GM12878 (cell line): ENCODE measurements at regions not wholly inside any gene's neighbourhood (a gene's known extent, or its start where the extent isn't known, plus 50 kb on each side); places are given as distances from the start of the nearest gene placed in this dataset.

ENCODE experiments used
- ATAC-seq: fragments of 200-7000 bp; cut with Tn5 transposase; 3 replicates; pipeline ENCODE4 v1.9.1; 2020; ENCODE audit warnings: mild to moderate bottlenecking, moderate library complexity
- BruUV-seq: library from RNA; stranded (reverse); fragments of 400-500 nt; replicated peaks from 2 replicates; lab custom pipeline; 2021; lab: Mats Ljungman, UMichigan
- CTCF ChIA-PET: fragments of 300-600 bp; sonication (Branson Sonifier 250); formaldehyde crosslinking; extraction: SDS; loops from one replicate; lab custom pipeline; 2021; ENCODE audit warnings: inconsistent platforms; lab: Yijun Ruan, JAX
- POLR2A ChIA-PET: fragments of 350-600 bp; formaldehyde crosslinking; extraction: SDS; loops from one replicate; lab custom pipeline; 2021; ENCODE audit warnings: inconsistent platforms; lab: Charles Lee
- RAD21 ChIA-PET: fragments of 300-600 bp; sonication (Branson Sonifier 250); formaldehyde crosslinking; loops from one replicate; lab custom pipeline; 2023; ENCODE audit warnings: antibody characterized with exemption; ENCODE audit not compliant: unreplicated experiment; lab: Charles Lee
- SMC1A ChIA-PET: fragments of 300-600 bp; sonication (Branson Sonifier 250); formaldehyde crosslinking; loops from one replicate; lab custom pipeline; 2023; ENCODE audit not compliant: unreplicated experiment, uncharacterized antibody; lab: Charles Lee
- DNase-seq: peaks from one replicate; pipeline ENCODE4 v3.0.0-alpha.2; 2011; ENCODE audit warnings: low read depth, low spot score
- FAIRE-seq: peaks from 3 replicates; lab custom pipeline; 2011; peaks lifted over from hg19 to GRCh38; lab: Jason Lieb, UNC
- H2AFZ ChIP-seq: 2 replicates; pipeline ENCODE4 v1.6.0; 2011; ENCODE audit warnings: low read depth, low read length, control low read depth; ENCODE audit not compliant: control insufficient read depth
- H3K27ac ChIP-seq: 2 replicates; pipeline ENCODE4 v1.5.1; 2011; ENCODE audit warnings: control low read depth; ENCODE audit not compliant: control insufficient read depth, insufficient read depth
- H3K27me3 ChIP-seq, 2 experiments: replicated peaks in 1 of 2; 2 replicates each; pipeline versions ENCODE4 v1.6.0 to v1.6.1; 2011; ENCODE audit warnings: low read length in 1 of 2; ENCODE audit not compliant: control insufficient read depth in 2 of 2, insufficient read depth in 2 of 2
- H3K36me3 ChIP-seq, 2 experiments: 2 replicates each; pipeline ENCODE4 v1.5.1; 2011; ENCODE audit warnings: low read length in 1 of 2; ENCODE audit not compliant: control insufficient read depth in 2 of 2, insufficient read depth in 2 of 2
- H3K4me1 ChIP-seq: 2 replicates; pipeline ENCODE4 v1.6.1; 2011; ENCODE audit warnings: mild to moderate bottlenecking, low read length, moderate library complexity, mixed read lengths; ENCODE audit not compliant: control insufficient read depth, insufficient read depth
- H3K4me2 ChIP-seq: 2 replicates; pipeline ENCODE4 v1.6.0; 2011; ENCODE audit warnings: control low read depth; ENCODE audit not compliant: control insufficient read depth, insufficient read depth
- H3K4me3 ChIP-seq: fragments of 200-600 bp; sonication (generic); 2 replicates; pipeline ENCODE4 v1.5.1; 2016
- H3K79me2 ChIP-seq: 2 replicates; pipeline ENCODE4 v1.6.0; 2011; ENCODE audit warnings: low read length; ENCODE audit not compliant: control insufficient read depth, insufficient read depth
- H3K9ac ChIP-seq: 2 replicates; pipeline ENCODE4 v1.8.0; 2011; ENCODE audit warnings: low read length, control low read depth, mixed read lengths; ENCODE audit not compliant: control insufficient read depth, insufficient read depth
- H3K9me3 ChIP-seq: replicated peaks from 3 replicates; pipeline ENCODE4 v1.5.1; 2011; ENCODE audit warnings: mild to moderate bottlenecking, low read length; ENCODE audit not compliant: control insufficient read depth, insufficient read depth
- H4K20me1 ChIP-seq: 2 replicates; pipeline ENCODE4 v1.6.0; 2011; ENCODE audit not compliant: control insufficient read depth, insufficient read depth
- BCL11A ChIP-seq: IDR thresholded peaks from 2 replicates; pipeline ENCODE4 v1.6.1; 2011; ENCODE audit warnings: low read depth, low read length
- CBX5 ChIP-seq: sonication (generic); IDR thresholded peaks from 2 replicates; pipeline ENCODE4 v1.6.1; 2016; ENCODE audit warnings: low read depth, moderate library complexity, mild to moderate bottlenecking, inconsistent platforms
- MTA3 ChIP-seq: IDR thresholded peaks from 2 replicates; pipeline ENCODE4 v1.6.1; 2012; ENCODE audit warnings: low read length, inconsistent platforms, borderline replicate concordance
- NFYA ChIP-seq: IDR thresholded peaks from 2 replicates; pipeline ENCODE4 v1.6.1; 2011; ENCODE audit warnings: low read depth, mild to moderate bottlenecking, low read length, improper control_type of control experiment, borderline replicate concordance
- NR2F1 ChIP-seq: fragments of 450-650 bp; conservative IDR thresholded peaks from 2 replicates; pipeline ENCODE4 v1.6.1; 2017; ENCODE audit warnings: mild to moderate bottlenecking
- PAX5 ChIP-seq: IDR thresholded peaks from 2 replicates; pipeline ENCODE4 v1.6.1; 2011; ENCODE audit warnings: low read depth, low read length, borderline replicate concordance
- RAD51 ChIP-seq: fragments of 450-650 bp; IDR thresholded peaks from 2 replicates; pipeline ENCODE4 v1.6.1; 2016; ENCODE audit warnings: moderate library complexity, mild to moderate bottlenecking, inconsistent platforms
- RELA ChIP-seq: fragments of 450-650 bp; IDR thresholded peaks from 2 replicates; pipeline ENCODE4 v1.8.0; 2014; ENCODE audit warnings: borderline replicate concordance; ENCODE audit not compliant: partially characterized antibody
- SP1 ChIP-seq: IDR thresholded peaks from one replicate; pipeline ENCODE4 v1.6.1; 2011; ENCODE audit warnings: low read depth, low read length
- SREBF2 ChIP-seq: IDR thresholded peaks from 2 replicates; pipeline ENCODE4 v1.6.1; 2012; ENCODE audit warnings: mild to moderate bottlenecking, low read length
- TBL1XR1 ChIP-seq: IDR thresholded peaks from 2 replicates; pipeline ENCODE4 v1.6.1; 2012; ENCODE audit warnings: low read depth, low read length, improper control_type of control experiment
- TCF3 ChIP-seq: IDR thresholded peaks from 2 replicates; pipeline ENCODE4 v1.6.1; 2012; ENCODE audit warnings: low read depth, mild to moderate bottlenecking, low read length, borderline replicate concordance; ENCODE audit not compliant: insufficient read depth
- ZNF622 ChIP-seq: fragments of 450-650 bp; IDR thresholded peaks from 2 replicates; pipeline ENCODE4 v1.6.1; 2017; ENCODE audit warnings: mild to moderate bottlenecking, inconsistent platforms
- ZSCAN29 ChIP-seq: fragments of 450-650 bp; IDR thresholded peaks from 2 replicates; pipeline ENCODE4 v1.6.1; 2017; ENCODE audit warnings: mild to moderate bottlenecking, moderate library complexity
- WGBS: methylation state at CpG from one replicate; pipeline ENCODE4 v1.1.6; 2016; ENCODE audit warnings: low lambda C conversion rate; ENCODE audit not compliant: insufficient replicate concordance, insufficient coverage; ENCODE audit errors: missing lambda C conversion rate; 5-methylcytosine and 5-hydroxymethylcytosine counted together
- in situ Hi-C: fragments of 300-500 bp; cut with MboI; formaldehyde crosslinking; loops from 9 replicates; pipeline ENCODE4 v1.14.3; 2018; ENCODE audit warnings: mixed read lengths
- intact Hi-C: fragments of 100-400 bp; cut with micrococcal nuclease; formaldehyde crosslinking; loops from one replicate; pipeline ENCODE4 v1.14.2; 2022; ENCODE audit not compliant: unreplicated experiment
- TF ChIP-seq, protein P1 (sequence below): fragments of 450-650 bp; IDR thresholded peaks from 2 replicates; pipeline ENCODE4 v1.6.1; 2016; ENCODE audit warnings: mild to moderate bottlenecking, moderate library complexity, borderline replicate concordance
- TF ChIP-seq, protein P2 (sequence below): fragments of 450-650 bp; IDR thresholded peaks from 2 replicates; pipeline ENCODE4 v1.6.1; 2017; ENCODE audit warnings: low read depth, mild to moderate bottlenecking, moderate library complexity
- TF ChIP-seq, protein P3 (sequence below): IDR thresholded peaks from 2 replicates; pipeline ENCODE4 v1.6.1; 2011; ENCODE audit warnings: borderline replicate concordance, low read depth, mild to moderate bottlenecking, moderate library complexity, low read length; ENCODE audit not compliant: insufficient read depth, poor library complexity, severe bottlenecking

GRCh38 chr22:49046000-49046545 is 781.6 kb downstream of the BRD1 start (continued):
- TF ChIP-seq NFYA: no peak
- TF ChIP-seq, protein P1, sequence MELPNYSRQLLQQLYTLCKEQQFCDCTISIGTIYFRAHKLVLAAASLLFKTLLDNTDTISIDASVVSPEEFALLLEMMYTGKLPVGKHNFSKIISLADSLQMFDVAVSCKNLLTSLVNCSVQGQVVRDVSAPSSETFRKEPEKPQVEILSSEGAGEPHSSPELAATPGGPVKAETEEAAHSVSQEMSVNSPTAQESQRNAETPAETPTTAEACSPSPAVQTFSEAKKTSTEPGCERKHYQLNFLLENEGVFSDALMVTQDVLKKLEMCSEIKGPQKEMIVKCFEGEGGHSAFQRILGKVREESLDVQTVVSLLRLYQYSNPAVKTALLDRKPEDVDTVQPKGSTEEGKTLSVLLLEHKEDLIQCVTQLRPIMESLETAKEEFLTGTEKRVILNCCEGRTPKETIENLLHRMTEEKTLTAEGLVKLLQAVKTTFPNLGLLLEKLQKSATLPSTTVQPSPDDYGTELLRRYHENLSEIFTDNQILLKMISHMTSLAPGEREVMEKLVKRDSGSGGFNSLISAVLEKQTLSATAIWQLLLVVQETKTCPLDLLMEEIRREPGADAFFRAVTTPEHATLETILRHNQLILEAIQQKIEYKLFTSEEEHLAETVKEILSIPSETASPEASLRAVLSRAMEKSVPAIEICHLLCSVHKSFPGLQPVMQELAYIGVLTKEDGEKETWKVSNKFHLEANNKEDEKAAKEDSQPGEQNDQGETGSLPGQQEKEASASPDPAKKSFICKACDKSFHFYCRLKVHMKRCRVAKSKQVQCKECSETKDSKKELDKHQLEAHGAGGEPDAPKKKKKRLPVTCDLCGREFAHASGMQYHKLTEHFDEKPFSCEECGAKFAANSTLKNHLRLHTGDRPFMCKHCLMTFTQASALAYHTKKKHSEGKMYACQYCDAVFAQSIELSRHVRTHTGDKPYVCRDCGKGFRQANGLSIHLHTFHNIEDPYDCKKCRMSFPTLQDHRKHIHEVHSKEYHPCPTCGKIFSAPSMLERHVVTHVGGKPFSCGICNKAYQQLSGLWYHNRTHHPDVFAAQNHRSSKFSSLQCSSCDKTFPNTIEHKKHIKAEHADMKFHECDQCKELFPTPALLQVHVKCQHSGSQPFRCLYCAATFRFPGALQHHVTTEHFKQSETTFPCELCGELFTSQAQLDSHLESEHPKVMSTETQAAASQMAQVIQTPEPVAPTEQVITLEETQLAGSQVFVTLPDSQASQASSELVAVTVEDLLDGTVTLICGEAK: no peak
- no peak for TF ChIP-seq PAX5

- Histone ChIP-seq H3K36me3 (no peaks in the 10 kb centered on the region), H3K4me1 (no peaks in the 10 kb centered on the region), H3K79me2 (no peaks in the 10 kb centered on the region), H3K9me3 (no peaks in the 10 kb centered on the region; the same call in 2 of the 3 replicates), H2AFZ (no peak overlapping the region), H3K27ac (no peak overlapping the region), H4K20me1 (no peaks in the 10 kb centered on the region), H3K9ac (no peak overlapping the region), H3K4me2 (no peak overlapping the region), H3K4me3 (no peak overlapping the region), H3K27me3 (no peaks in the 10 kb centered on the region)
- ChIA-PET CTCF (no interaction called here), RAD21 (interaction anchor here (0.6 kb wide), 1 partner anchor 1404 kb away, joined by 3 read pairs; no protein-coding TSS in a partner anchor), POLR2A (no interaction called here), SMC1A (no interaction called here)
- FAIRE-seq: no peak
- TF ChIP-seq MTA3: no peak
- TF ChIP-seq CBX5: no peak
- TF ChIP-seq TBL1XR1: no peak
- TF ChIP-seq, protein P2, sequence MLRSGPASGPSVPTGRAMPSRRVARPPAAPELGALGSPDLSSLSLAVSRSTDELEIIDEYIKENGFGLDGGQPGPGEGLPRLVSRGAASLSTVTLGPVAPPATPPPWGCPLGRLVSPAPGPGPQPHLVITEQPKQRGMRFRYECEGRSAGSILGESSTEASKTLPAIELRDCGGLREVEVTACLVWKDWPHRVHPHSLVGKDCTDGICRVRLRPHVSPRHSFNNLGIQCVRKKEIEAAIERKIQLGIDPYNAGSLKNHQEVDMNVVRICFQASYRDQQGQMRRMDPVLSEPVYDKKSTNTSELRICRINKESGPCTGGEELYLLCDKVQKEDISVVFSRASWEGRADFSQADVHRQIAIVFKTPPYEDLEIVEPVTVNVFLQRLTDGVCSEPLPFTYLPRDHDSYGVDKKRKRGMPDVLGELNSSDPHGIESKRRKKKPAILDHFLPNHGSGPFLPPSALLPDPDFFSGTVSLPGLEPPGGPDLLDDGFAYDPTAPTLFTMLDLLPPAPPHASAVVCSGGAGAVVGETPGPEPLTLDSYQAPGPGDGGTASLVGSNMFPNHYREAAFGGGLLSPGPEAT: no peak
- no peak for TF ChIP-seq SREBF2
- no peak for TF ChIP-seq ZNF622
- no peak for TF ChIP-seq SP1
- no peak for TF ChIP-seq BCL11A
- no peak for TF ChIP-seq RELA
- TF ChIP-seq NR2F1: no peak
- TF ChIP-seq RAD51: no peak
- no peak for TF ChIP-seq TCF3
- TF ChIP-seq ZSCAN29: no peak
- TF ChIP-seq, protein P3, sequence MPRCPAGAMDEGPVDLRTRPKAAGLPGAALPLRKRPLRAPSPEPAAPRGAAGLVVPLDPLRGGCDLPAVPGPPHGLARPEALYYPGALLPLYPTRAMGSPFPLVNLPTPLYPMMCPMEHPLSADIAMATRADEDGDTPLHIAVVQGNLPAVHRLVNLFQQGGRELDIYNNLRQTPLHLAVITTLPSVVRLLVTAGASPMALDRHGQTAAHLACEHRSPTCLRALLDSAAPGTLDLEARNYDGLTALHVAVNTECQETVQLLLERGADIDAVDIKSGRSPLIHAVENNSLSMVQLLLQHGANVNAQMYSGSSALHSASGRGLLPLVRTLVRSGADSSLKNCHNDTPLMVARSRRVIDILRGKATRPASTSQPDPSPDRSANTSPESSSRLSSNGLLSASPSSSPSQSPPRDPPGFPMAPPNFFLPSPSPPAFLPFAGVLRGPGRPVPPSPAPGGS: no peak
- in situ Hi-C loops: no loop called here
- 14% methylated on average over 12 of the region's 12 CpGs for WGBS
- DNase-seq: no peak
- no TSS peak for BruUV-seq
- ATAC-seq: no peak
- intact Hi-C loops: no loop called here
Measured at GRCh38 chr22:49045276-49045675, 782.4 kb downstream of the BRD1 start.
